Stomach (tissue), 8 donors: ENCODE measurements at regions not wholly inside any gene's neighbourhood (a gene's known extent, or its start where the extent isn't known, plus 50 kb on each side); places are given as distances from the start of the nearest gene placed in this dataset.

Experiments
- DNase-seq, 2 donors: peaks; one replicate each; pipeline versions ENCODE4 v3.0.0 to v3.0.0-alpha.2; 2013 to 2019
- H3K27ac ChIP-seq, 5 donors: fragments of 200-600 bp in 4 of 5; sonication (generic) in 4 of 5; one replicate each; pipeline ENCODE4 v1.5.1; 2013 to 2019; ENCODE audit warnings: mild to moderate bottlenecking in 1 of 5, moderate library complexity in 1 of 5
- H3K27me3 ChIP-seq, 3 donors: fragments of 200-600 bp; sonication (generic); one replicate each; pipeline ENCODE4 v1.5.1; 2017 to 2019; ENCODE audit warnings: mixed run types in 1 of 3
- H3K36me3 ChIP-seq, 4 donors: fragments of 200-600 bp; sonication (generic); 1 replicate in 3 of 4; 2 replicates in 1 of 4; pipeline ENCODE4 v1.5.1; 2016 to 2019
- H3K4me1 ChIP-seq, 4 donors: fragments of 200-600 bp; sonication (generic); one replicate each; pipeline ENCODE4 v1.5.1; 2016 to 2019
- H3K4me3 ChIP-seq, 4 donors: fragments of 200-600 bp; sonication (generic) in 3 of 4; one replicate each; pipeline ENCODE4 v1.5.1; 2016 to 2019; ENCODE audit warnings: mild to moderate bottlenecking in 1 of 4
- H3K9me3 ChIP-seq, 4 donors: fragments of 200-600 bp; sonication (generic); one replicate each; pipeline ENCODE4 v1.5.1; 2016 to 2019
- CTCF ChIP-seq, 7 experiments: fragments of 450-650 bp in 4 of 7; fragments of 200-600 bp in 3 of 7; sonication (generic) in 3 of 7; IDR thresholded peaks; one replicate each; pipeline ENCODE4 v1.5.1; 2016 to 2019; ENCODE audit warnings: antibody characterized with exemption in 7 of 7, control low read depth in 2 of 7, mild to moderate bottlenecking in 1 of 7
- EP300 ChIP-seq: sonication (generic); formaldehyde crosslinking; IDR thresholded peaks from one replicate; pipeline ENCODE4 v1.6.1; 2017; ENCODE audit warnings: antibody characterized with exemption
- POLR2A ChIP-seq, 4 donors: fragments of 450-650 bp; IDR thresholded peaks; one replicate each; pipeline ENCODE4 v1.6.1; 2016; ENCODE audit warnings: antibody characterized with exemption in 4 of 4, control low read depth in 2 of 4, mild to moderate bottlenecking in 1 of 4, moderate library complexity in 1 of 4
- POLR2AphosphoS5 ChIP-seq, 3 donors: sonication (generic); formaldehyde crosslinking; IDR thresholded peaks; one replicate each; pipeline ENCODE4 v1.6.1; 2016; ENCODE audit warnings: antibody characterized with exemption in 3 of 3
- WGBS, 5 donors: extraction: QIAGEN DNeasy Blood & Tissue Kit in 3 of 5; methylation state at CpG; one replicate each; pipeline versions ENCODE4 v1.1.5 to v1.1.7; 2013 to 2018; 5-methylcytosine and 5-hydroxymethylcytosine counted together
- intact Hi-C: fragments of 100-400 bp; cut with DNase I; formaldehyde crosslinking; loops from one replicate; pipeline ENCODE4 v1.15.1; 2023; ENCODE audit warnings: low total_unique reads
- donor health status: healthy with polysubstance abuse.
- donor health status: Bipolar disorder and iron deficiency.
- donor health status: healthy.

- H3K27ac ChIP-seq = no peak overlapping the region
- H3K9me3 ChIP-seq = no peaks in the 10 kb centered on the region
- H3K27me3 ChIP-seq = peaks cover 0 to 18% (median 4%) of the 10 kb centered on the region in 3 donors
- no peak overlapping the region for H3K4me3 ChIP-seq
- intact Hi-C loops = no loop called here
- no peak for DNase-seq
- 55 to 71% (median 61%) methylated on average over 4 of the region's 4 CpGs for WGBS, 5 donors
- H3K4me1 ChIP-seq = no peaks in the 10 kb centered on the region
- H3K36me3 ChIP-seq = no peaks in the 10 kb centered on the region
- TF ChIP-seq POLR2AphosphoS5 (IDR thresholded peaks at IDR 0.05) = no peak
- no peak for TF ChIP-seq EP300
- TF ChIP-seq POLR2A (IDR thresholded peaks at IDR 0.05) = no peak
- no peak for TF ChIP-seq CTCF (IDR thresholded peaks at IDR 0.05)
Observed at GRCh38 chr10:8511026-8511425, 456.5 kb downstream of the GATA3 start.

- no peak overlapping the region for H3K4me3 ChIP-seq
- WGBS, 5 donors = 82 to 90% (median 87%) methylated on average over 35 to 41 of the region's 41 CpGs
- no peak for DNase-seq
- H3K27me3 ChIP-seq = peaks cover 0 to 15% (median 3%) of the 10 kb centered on the region in 3 donors
- no peaks in the 10 kb centered on the region for H3K36me3 ChIP-seq
- no peaks in the 10 kb centered on the region for H3K9me3 ChIP-seq
- TF ChIP-seq POLR2AphosphoS5 (IDR thresholded peaks at IDR 0.05) (no peak), CTCF (IDR thresholded peaks at IDR 0.05) (no peak), POLR2A (IDR thresholded peaks at IDR 0.05) (no peak), EP300 (no peak)
- H3K4me1 ChIP-seq = no peaks in the 10 kb centered on the region
- intact Hi-C loops = no loop called here
- no peak overlapping the region for H3K27ac ChIP-seq
Observed at GRCh38 chr10:8513155-8514147, 459.0 kb downstream of the GATA3 start.

- no peak overlapping the region for H3K4me3 ChIP-seq
- H3K9me3 ChIP-seq = no peaks in the 10 kb centered on the region
- no peak for TF ChIP-seq POLR2AphosphoS5 (IDR thresholded peaks at IDR 0.05)
- TF ChIP-seq CTCF (IDR thresholded peaks at IDR 0.05) = no peak
- TF ChIP-seq EP300 = no peak
- no peak for TF ChIP-seq POLR2A (IDR thresholded peaks at IDR 0.05)
- H3K36me3 ChIP-seq = no peaks in the 10 kb centered on the region
- 61 to 82% (median 67%) methylated on average over 2 of the region's 2 CpGs for WGBS, 5 donors
- no peaks in the 10 kb centered on the region for H3K4me1 ChIP-seq
- intact Hi-C loops = no loop called here
- H3K27me3 ChIP-seq = no peaks in the 10 kb centered on the region
- DNase-seq = no peak
- no peak overlapping the region for H3K27ac ChIP-seq
Observed at GRCh38 chr10:8520382-8520781, 465.9 kb downstream of the GATA3 start.

GRCh38 chr10:8527773-8528172 is 473.3 kb downstream of the GATA3 start:
- intact Hi-C loops = no loop called here
- H3K4me3 ChIP-seq = no peak overlapping the region
- H3K9me3 ChIP-seq = peaks cover 0 to 7% (median 3%) of the 10 kb centered on the region in 4 donors
- TF ChIP-seq EP300 (no peak), POLR2AphosphoS5 (IDR thresholded peaks at IDR 0.05) (no peak), POLR2A (IDR thresholded peaks at IDR 0.05) (no peak), CTCF (IDR thresholded peaks at IDR 0.05) (no peak)
- no peak overlapping the region for H3K27ac ChIP-seq
- H3K4me1 ChIP-seq = no peaks in the 10 kb centered on the region
- 91 to 94% (median 92%) methylated on average over 3 of the region's 3 CpGs for WGBS, 5 donors
- H3K27me3 ChIP-seq = no peaks in the 10 kb centered on the region
- no peaks in the 10 kb centered on the region for H3K36me3 ChIP-seq
- DNase-seq = no peak
